IMR-90 (cell line): ENCODE measurements at regions not wholly inside any gene's neighbourhood (a gene's known extent, or its start where the extent isn't known, plus 50 kb on each side); places are given as distances from the start of the nearest gene placed in this dataset.

Source experiments
- CHD1 ChIP-seq: IDR thresholded peaks from 2 replicates; pipeline ENCODE4 v1.6.1; 2012; ENCODE audit warnings: low read depth, low read length, improper control_type of control experiment
- FOS ChIP-seq: fragments of 150-350 bp; IDR thresholded peaks from 2 replicates; pipeline ENCODE4 v1.6.1; 2016; ENCODE audit warnings: low read depth, low read length
- MXI1 ChIP-seq: IDR thresholded peaks from 2 replicates; pipeline ENCODE4 v1.6.1; 2012; ENCODE audit warnings: low read depth, mild to moderate bottlenecking, low read length, moderate library complexity, borderline replicate concordance
- POLR2A ChIP-seq: IDR thresholded peaks from 2 replicates; pipeline ENCODE4 v1.6.1; 2012; ENCODE audit warnings: mild to moderate bottlenecking, low read depth, low read length
- RAD21 ChIP-seq: IDR thresholded peaks from 2 replicates; pipeline ENCODE4 v1.6.1; 2012; ENCODE audit warnings: low read length, improper control_type of control experiment
- TF ChIP-seq, protein P1 (sequence below): conservative IDR thresholded peaks from 2 replicates; pipeline ENCODE4 v1.5.1; 2012; ENCODE audit warnings: mild to moderate bottlenecking, low read depth, low read length, improper control_type of control experiment
- TF ChIP-seq, protein P2 (sequence below): fragments of 150-350 bp; IDR thresholded peaks from 2 replicates; pipeline ENCODE4 v1.6.1; 2016; ENCODE audit warnings: low read depth, mild to moderate bottlenecking, low read length, moderate library complexity, borderline replicate concordance
- TF ChIP-seq, protein P3 (sequence below): fragments of 150-350 bp; IDR thresholded peaks from 2 replicates; pipeline ENCODE4 v1.6.1; 2017; ENCODE audit warnings: mild to moderate bottlenecking, antibody characterized with exemption, low read length, low read depth

DNA sequence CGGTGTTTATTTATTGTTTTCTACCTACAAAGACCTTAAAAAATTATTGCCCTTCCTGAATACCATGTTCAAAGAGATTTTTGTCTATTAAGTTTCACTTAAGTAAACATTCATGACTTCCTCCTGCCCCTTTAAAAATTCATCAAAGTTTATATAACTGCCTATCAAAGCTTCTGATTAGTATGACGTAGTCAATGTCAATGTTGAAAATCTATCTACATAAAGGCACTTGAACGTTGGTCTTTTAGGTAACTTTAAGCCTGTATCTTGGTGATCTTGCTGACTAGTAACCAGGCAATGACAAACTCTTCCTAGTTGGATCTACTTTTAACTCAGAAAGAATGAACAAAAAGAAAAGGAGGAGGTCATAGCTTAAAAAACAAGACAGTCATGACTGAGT, 97.2 kb downstream of the MAIP1 start:
- TF ChIP-seq, protein P1, sequence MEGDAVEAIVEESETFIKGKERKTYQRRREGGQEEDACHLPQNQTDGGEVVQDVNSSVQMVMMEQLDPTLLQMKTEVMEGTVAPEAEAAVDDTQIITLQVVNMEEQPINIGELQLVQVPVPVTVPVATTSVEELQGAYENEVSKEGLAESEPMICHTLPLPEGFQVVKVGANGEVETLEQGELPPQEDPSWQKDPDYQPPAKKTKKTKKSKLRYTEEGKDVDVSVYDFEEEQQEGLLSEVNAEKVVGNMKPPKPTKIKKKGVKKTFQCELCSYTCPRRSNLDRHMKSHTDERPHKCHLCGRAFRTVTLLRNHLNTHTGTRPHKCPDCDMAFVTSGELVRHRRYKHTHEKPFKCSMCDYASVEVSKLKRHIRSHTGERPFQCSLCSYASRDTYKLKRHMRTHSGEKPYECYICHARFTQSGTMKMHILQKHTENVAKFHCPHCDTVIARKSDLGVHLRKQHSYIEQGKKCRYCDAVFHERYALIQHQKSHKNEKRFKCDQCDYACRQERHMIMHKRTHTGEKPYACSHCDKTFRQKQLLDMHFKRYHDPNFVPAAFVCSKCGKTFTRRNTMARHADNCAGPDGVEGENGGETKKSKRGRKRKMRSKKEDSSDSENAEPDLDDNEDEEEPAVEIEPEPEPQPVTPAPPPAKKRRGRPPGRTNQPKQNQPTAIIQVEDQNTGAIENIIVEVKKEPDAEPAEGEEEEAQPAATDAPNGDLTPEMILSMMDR = no peak
- TF ChIP-seq CHD1 = no peak
- TF ChIP-seq POLR2A = no peak
- TF ChIP-seq RAD21 = no peak
- TF ChIP-seq, protein P2, sequence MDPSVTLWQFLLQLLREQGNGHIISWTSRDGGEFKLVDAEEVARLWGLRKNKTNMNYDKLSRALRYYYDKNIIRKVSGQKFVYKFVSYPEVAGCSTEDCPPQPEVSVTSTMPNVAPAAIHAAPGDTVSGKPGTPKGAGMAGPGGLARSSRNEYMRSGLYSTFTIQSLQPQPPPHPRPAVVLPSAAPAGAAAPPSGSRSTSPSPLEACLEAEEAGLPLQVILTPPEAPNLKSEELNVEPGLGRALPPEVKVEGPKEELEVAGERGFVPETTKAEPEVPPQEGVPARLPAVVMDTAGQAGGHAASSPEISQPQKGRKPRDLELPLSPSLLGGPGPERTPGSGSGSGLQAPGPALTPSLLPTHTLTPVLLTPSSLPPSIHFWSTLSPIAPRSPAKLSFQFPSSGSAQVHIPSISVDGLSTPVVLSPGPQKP = no peak
- TF ChIP-seq, protein P3, sequence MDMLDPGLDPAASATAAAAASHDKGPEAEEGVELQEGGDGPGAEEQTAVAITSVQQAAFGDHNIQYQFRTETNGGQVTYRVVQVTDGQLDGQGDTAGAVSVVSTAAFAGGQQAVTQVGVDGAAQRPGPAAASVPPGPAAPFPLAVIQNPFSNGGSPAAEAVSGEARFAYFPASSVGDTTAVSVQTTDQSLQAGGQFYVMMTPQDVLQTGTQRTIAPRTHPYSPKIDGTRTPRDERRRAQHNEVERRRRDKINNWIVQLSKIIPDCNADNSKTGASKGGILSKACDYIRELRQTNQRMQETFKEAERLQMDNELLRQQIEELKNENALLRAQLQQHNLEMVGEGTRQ = no peak
- TF ChIP-seq FOS = no peak
- no peak for TF ChIP-seq MXI1
